WERI-Rb-1 (cell line): ENCODE measurements at regions not wholly inside any gene's neighbourhood (a gene's known extent, or its start where the extent isn't known, plus 50 kb on each side); places are given as distances from the start of the nearest gene placed in this dataset.

ENCODE experiments used
- DNase-seq: peaks from one replicate; pipeline ENCODE4 v3.0.0-alpha.2; 2020
- H3K27ac ChIP-seq: fragments of 250-450 bp; sonication (Bioruptor Pico); 2 replicates; pipeline ENCODE4 v1.5.1; 2020; ENCODE audit warnings: mild to moderate bottlenecking, moderate library complexity
- H3K27me3 ChIP-seq: fragments of 250-450 bp; sonication (Bioruptor Pico); 2 replicates; pipeline ENCODE4 v1.5.1; 2021; ENCODE audit warnings: mild to moderate bottlenecking, low read depth, moderate library complexity; ENCODE audit not compliant: insufficient read depth, severe bottlenecking
- H3K36me3 ChIP-seq: fragments of 250-450 bp; sonication (Bioruptor Pico); 2 replicates; pipeline ENCODE4 v1.5.1; 2020; ENCODE audit warnings: mild to moderate bottlenecking, moderate library complexity
- H3K4me3 ChIP-seq: 2 replicates; pipeline ENCODE4 v1.5.1; 2011; ENCODE audit warnings: low read depth, mild to moderate bottlenecking, control low read depth, low read length
- H3K9me3 ChIP-seq: fragments of 250-450 bp; sonication (Bioruptor Pico); 2 replicates; pipeline ENCODE4 v1.5.1; 2021; ENCODE audit warnings: mild to moderate bottlenecking, moderate library complexity; ENCODE audit not compliant: severe bottlenecking
- CTCF ChIP-seq: IDR thresholded peaks from 2 replicates; pipeline ENCODE4 v1.5.1; 2011; ENCODE audit warnings: low read depth, mild to moderate bottlenecking, control low read depth, inconsistent platforms, low read length

GRCh38 chr12:111069886-111070285 lies 149.5 kb upstream of the MYL2 start:
- TF ChIP-seq CTCF, result no peak
- no peak overlapping the region for H3K4me3 ChIP-seq
- no peak overlapping the region for H3K27ac ChIP-seq
- H3K9me3 ChIP-seq, result peaks cover 2% of the 10 kb centered on the region
- DNase-seq, result no peak
- no peaks in the 10 kb centered on the region for H3K36me3 ChIP-seq
- no peaks in the 10 kb centered on the region for H3K27me3 ChIP-seq

- H3K9me3 ChIP-seq, result peaks cover 2% of the 10 kb centered on the region
- no peak for DNase-seq
- no peak for TF ChIP-seq CTCF
- H3K27me3 ChIP-seq, result no peaks in the 10 kb centered on the region
- no peak overlapping the region for H3K27ac ChIP-seq
- H3K36me3 ChIP-seq, result no peaks in the 10 kb centered on the region
- H3K4me3 ChIP-seq, result no peak overlapping the region
Observed at GRCh38 chr12:111068290-111068689, 147.9 kb upstream of the MYL2 start.

- Histone ChIP-seq H3K36me3 (no peaks in the 10 kb centered on the region), H3K9me3 (peaks cover 2% of the 10 kb centered on the region), H3K27me3 (no peaks in the 10 kb centered on the region), H3K27ac (no peak overlapping the region), H3K4me3 (no peak overlapping the region)
- no peak for TF ChIP-seq CTCF
- DNase-seq, result no peak
Observed at GRCh38 chr12:111067498-111067897, 147.1 kb upstream of the MYL2 start.

GRCh38 chr12:111066744-111067437 lies 146.5 kb upstream of the MYL2 start:
- DNase-seq, result no peak
- no peaks in the 10 kb centered on the region for H3K27me3 ChIP-seq
- H3K36me3 ChIP-seq, result no peaks in the 10 kb centered on the region
- no peak overlapping the region for H3K27ac ChIP-seq
- peaks cover 2% of the 10 kb centered on the region for H3K9me3 ChIP-seq
- H3K4me3 ChIP-seq, result no peak overlapping the region
- TF ChIP-seq CTCF, result no peak

GRCh38 chr12:111064982-111065381 lies 144.6 kb upstream of the MYL2 start:
- no peak overlapping the region for H3K4me3 ChIP-seq
- no peak overlapping the region for H3K27ac ChIP-seq
- H3K36me3 ChIP-seq, result no peaks in the 10 kb centered on the region
- H3K27me3 ChIP-seq, result no peaks in the 10 kb centered on the region
- H3K9me3 ChIP-seq, result peaks cover 2% of the 10 kb centered on the region
- TF ChIP-seq CTCF, result no peak
- no peak for DNase-seq

- DNase-seq, result no peak
- Histone ChIP-seq H3K27ac (no peak overlapping the region), H3K4me3 (no peak overlapping the region), H3K27me3 (no peaks in the 10 kb centered on the region), H3K36me3 (no peaks in the 10 kb centered on the region), H3K9me3 (peaks cover 2% of the 10 kb centered on the region)
- TF ChIP-seq CTCF, result no peak
Observed at GRCh38 chr12:111064154-111064553, 143.8 kb upstream of the MYL2 start.
